GM18951 (cell line): ENCODE measurements at regions not wholly inside any gene's neighbourhood (a gene's known extent, or its start where the extent isn't known, plus 50 kb on each side); places are given as distances from the start of the nearest gene placed in this dataset.

Source experiments
- POLR2A ChIP-seq: IDR thresholded peaks from 4 replicates; pipeline ENCODE4 v1.6.1; 2011; ENCODE audit warnings: mild to moderate bottlenecking; ENCODE audit not compliant: insufficient read length, insufficient read depth; ENCODE audit errors: extremely low read depth
- in situ Hi-C: fragments of 300-500 bp; cut with MboI; formaldehyde crosslinking; loops from one replicate; pipeline ENCODE4 v1.12.0; 2022; ENCODE audit warnings: low sequenced_read_pairs, mixed read lengths, inconsistent platforms; ENCODE audit not compliant: unreplicated experiment

DNA sequence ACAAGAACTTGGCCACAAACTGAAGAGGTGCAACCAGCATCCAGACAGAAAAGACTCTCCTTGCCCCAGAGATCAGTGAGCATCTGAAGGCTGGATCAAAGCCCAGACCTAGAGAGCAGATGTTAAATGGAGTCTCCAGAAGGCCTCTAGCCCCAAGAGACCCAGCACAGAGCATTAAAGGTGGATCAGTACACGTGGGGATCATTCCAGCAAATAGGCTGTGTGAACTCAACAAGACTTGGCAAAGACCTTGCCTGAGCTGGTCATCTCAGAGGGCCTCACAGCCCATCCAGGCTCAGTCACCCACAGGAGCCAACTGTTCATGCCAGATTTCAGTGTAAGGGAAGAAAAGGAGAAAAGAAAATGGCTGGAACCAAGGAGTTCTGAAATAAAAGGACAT lies 214.0 kb downstream of the ENC1 start:
- in situ Hi-C loops = no loop called here

DNA sequence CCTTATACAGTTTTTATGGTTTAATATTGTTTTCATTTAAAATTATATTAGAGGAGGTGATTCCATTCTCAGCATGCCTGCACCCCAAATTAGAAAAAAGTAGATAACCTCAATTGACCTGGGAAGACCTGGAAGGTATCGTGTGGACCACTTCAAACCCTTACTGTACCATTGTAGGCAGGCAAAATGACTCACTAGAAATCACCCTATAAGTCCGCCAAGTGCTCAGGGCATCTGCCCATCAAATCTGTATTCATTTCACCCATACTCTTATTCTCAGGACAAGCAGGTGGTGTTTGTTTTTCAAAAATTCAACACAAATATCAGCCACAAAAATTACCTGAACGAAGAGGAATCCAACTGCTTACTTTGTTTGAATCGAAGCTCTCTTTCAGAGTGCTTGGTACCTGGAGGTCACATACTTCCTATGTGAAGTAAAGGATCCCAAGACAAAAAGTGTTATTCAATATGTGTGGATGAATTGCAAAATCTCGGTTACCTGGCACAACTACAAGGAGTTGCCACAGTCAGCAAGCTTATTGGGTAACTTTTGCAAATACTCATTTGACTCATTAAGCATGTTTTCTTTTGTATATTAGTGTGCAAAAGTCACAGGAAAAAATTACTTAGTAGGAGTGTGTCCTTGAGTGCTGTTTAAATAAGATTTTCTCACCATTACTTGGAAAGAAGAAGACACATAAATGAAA lies 216.2 kb downstream of the ENC1 start:
- TF ChIP-seq POLR2A = no peak
- in situ Hi-C loops = no loop called here

More for the DNA sequence above, 214.0 kb downstream of the ENC1 start:
- TF ChIP-seq POLR2A = no peak

DNA sequence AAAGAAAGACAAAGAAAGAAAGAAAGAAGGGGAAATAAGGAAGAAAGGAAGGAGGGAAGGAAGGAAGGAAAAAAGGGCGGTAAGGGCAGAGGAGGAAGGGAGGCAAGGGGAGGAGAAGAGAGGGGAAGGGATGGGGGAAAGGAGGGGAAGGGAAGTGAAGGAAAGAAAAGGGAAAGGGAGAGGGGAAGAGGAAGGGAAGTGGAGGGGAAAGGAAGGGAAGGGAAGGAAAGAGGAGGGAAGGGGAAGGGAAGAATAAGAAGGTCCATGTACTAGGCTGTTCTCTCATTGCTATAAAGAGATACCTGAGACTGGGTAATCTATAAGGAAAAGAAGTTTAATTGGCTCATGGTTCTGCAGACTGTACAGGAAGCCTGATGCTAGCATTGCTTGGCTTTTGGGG lies 217.1 kb downstream of the ENC1 start:
- no peak for TF ChIP-seq POLR2A
- in situ Hi-C loops = no loop called here

DNA sequence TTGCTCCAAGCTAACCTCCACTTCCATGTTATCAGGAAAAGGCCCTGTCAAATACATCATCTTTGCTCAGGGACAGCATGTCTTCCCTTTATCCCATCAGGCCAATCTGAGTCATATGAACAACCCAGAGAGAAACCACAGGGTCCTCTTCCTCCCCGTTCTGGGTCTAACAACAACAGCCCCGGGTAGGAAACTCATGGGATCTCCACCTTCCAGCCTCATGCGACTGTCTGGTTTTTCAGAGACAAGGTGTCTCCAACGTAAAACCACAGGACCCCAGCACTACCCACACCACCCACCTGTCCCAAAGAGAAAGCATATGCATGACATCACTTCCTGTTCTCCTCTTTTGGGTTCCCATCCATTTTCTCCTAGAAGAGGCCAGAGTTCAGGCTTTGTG lies 217.9 kb downstream of the ENC1 start:
- TF ChIP-seq POLR2A = no peak
- in situ Hi-C loops = no loop called here

DNA sequence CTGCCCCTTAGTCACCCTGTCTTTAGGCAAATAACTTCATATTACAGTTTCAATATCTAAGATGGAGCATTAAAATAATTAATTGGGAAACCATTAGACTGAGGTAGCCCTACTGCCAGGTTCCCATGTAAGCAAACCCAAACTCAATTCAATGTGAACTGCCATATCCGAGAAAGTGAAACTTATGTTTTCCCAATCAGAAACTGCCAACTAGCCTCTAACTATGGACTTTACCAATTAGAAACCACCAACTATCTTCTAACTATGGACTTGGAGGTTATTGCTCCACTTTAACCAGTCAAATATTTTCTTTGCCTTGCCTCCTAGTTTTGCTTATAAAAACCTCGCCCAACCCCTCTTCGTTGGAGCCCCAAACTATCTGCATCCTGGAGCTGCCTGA lies 218.5 kb downstream of the ENC1 start:
- in situ Hi-C loops = no loop called here
- no peak for TF ChIP-seq POLR2A

DNA sequence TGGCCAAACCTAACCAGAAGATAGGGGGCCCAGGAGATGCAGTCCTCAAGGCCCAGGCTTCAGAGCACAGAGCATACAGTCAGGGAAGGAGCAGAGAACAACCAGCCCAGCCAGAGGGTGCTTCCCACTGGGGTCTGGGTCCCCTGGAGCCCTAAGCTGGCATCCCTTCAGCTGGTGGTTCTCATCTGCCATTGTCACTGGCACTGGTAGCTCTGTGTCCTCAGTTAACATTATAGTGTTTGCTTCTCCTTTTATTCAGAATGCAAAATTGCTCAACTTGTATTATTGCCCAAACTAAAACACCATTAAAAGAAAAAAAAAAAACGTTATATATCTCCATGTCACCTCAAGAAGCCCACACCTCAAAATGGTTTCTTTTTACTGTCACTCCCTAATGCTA lies 219.2 kb downstream of the ENC1 start:
- no peak for TF ChIP-seq POLR2A
- in situ Hi-C loops = no loop called here

DNA sequence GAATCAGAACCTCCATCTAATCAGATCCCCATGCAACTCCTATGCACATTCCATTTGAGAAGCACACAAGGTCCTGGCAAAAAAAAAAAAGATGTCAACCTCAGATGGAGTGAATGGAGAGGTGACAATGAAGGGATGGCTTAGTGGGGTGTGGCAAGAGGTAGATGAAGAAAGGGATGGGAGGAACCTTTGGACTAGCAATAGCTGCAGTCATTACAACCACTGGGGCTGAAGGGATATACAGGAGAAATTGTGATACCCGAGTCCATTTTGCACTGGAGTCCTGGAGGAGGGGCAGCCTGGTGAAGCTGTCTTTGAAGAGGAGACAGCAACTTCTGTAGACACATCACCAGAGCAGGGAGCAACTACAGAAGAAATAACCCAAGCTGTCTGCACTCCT lies 219.6 kb downstream of the ENC1 start:
- TF ChIP-seq POLR2A = no peak

DNA sequence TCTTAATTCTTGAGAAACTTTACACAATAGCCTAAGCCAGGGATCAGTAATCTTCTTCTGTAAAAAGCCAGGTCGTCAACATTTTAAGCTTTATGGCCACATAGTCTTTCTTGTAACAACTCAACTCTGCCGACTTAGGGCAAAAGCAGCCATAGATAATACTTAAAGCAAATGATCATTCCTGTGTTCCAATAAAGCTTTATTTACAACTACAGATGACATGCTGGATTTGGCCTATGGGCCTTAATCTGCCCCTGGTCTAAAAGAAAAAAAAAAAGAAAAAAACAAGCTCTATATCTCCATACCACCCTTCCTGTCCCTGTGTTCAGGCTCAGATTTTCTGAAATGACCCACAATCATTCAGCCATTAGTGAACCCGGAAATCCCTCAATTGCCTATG lies 220.3 kb downstream of the ENC1 start:
- in situ Hi-C loops = no loop called here
- TF ChIP-seq POLR2A = no peak

More for the DNA sequence above, 219.6 kb downstream of the ENC1 start:
- in situ Hi-C loops = no loop called here

DNA sequence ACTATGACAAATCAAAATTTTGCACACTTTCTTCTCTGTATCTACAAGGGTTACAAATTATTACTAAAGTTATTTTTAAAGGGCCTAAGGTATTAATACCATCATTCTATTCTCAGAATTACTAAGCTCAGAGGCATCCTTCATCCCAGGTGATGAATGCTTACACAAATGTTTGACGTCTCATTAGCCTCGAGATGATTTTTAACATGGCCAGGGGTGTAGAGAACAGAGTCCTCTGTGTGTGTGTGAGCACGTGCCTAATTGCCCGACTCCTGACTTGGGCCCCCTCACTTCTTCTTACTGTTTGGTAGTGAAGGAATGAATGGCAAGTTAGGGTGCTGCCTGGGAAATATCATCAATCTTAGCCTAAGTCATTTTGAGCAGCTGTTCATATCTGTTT lies 221.1 kb downstream of the ENC1 start:
- TF ChIP-seq POLR2A = no peak
- in situ Hi-C loops = no loop called here

DNA sequence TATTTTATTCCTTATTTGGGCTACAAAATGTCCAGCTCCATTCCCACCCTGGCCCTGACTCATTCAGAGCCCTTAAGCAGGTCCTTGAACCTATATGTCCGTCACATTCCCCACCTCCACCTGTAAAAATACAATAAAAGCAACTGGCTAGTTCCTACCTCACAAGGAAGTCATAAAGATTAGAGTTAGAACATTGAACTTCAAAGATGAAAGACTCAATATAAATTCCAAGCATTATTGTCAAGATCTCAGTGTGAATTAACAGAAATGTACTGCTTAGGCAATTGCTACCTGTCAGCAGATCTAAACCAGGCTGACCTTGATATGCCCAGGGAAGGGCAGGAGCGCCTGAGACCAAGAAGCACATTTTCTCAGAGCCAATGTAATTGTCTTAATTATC lies 221.8 kb downstream of the ENC1 start:
- in situ Hi-C loops = no loop called here
- TF ChIP-seq POLR2A = no peak

DNA sequence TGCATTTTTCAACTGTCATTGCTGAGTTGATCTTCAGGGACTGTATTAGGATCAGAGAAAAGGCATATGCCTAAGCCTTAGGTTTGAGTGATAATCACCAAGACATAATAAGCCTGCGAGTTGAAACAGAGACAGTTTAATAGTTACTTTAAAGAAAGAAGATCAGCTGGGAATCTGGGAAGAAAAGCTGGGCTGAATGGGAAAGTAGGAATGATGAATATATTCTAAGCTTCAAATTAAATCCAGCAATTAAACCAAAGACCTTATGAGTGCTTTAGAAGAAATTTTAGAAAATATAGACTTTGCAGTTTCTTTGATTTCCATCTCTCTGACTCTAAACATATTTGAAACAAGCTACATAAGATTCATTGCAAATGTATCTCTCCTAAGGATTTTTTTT lies 222.3 kb downstream of the ENC1 start:
- no peak for TF ChIP-seq POLR2A
- in situ Hi-C loops = no loop called here

DNA sequence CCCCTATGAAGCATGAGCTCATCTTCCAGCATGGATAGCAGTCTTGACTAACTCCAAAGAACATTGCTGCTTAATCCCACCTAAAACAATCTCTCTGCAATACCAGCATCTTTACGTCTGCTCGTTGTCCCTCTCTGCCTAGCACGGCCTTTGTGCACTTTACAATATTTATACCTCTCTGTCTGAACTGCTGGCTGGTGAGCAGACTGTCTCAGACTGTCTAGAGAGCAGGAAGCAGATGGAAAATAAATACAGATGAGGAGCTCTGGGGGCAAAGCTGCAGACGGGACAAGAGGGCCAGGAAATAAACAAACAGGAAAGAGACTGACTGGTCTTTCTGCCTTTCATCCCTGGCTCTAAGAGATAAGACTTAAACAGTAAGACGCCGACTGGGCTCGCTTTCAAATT lies 224.8 kb downstream of the ENC1 start:
- no peak for TF ChIP-seq POLR2A
- in situ Hi-C loops = no loop called here

DNA sequence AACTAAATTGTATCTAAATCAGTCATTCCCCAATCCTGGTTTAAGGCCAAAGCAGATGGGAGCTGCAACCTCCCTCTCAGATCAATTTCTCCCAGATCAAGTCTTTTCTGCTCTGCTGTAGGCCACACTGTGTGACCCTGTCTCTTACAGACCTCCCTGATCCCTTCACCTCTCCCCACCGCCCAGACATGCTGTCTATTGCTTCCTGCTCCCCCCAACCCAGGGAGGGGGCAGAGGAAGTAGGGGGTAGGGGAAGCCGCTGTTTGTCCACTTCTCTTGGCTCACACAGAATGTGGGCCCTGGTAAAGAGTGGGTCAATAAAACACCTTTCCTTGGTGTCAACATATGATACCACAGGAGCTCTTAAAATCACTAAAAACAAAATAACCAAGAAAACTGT lies 226.3 kb downstream of the ENC1 start:
- in situ Hi-C loops = no loop called here
- no peak for TF ChIP-seq POLR2A

DNA sequence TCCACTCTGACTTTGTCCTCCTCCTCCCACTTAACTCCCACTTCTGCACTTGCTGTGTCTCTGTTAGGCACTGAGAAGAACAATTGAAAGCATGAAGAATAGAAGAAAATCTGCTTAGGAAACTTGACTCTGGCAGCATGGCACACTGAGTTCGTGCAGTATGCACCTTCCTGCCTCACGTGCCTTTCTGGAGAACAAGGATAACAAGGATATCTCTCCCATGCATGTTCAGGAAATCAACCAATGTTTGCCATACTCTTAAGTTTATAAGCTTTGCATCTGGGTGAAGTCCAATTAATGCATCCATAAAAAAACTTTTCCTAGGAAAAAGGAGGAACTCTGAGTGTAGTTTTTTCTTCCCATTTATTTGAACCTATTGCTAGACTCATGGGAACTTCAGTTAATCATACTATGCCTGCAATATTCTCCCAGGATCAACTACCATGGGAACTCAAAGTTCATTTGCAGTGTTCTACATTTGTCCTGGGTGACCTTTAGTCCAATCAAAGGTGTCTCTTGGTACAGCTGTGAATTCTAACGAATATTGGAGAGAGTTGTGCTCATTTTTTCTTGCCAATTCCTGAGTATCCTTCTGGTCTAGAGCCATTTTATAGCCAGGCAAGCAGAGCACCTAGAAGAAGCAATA lies 227.0 kb downstream of the ENC1 start:
- in situ Hi-C loops = no loop called here
- TF ChIP-seq POLR2A = no peak

DNA sequence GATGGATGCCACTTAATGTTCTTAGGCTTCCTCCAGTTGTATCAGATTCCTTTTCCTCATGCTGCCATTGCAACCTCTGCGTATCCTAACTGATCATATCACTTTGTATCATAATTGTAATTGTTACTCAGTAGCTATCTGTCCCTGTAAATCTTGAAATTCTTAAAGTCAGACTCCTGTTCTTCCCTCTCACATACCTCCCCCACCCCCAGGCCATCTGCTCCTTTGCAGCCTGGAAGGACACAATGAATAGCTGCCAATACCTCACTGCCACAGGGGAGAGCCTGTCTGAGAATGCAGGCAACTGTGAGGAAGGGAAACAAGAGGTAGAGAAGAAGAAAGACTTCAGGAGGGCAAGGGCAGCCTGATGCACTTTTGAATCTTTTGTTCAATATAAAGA lies 228.5 kb downstream of the ENC1 start:
- no peak for TF ChIP-seq POLR2A

DNA sequence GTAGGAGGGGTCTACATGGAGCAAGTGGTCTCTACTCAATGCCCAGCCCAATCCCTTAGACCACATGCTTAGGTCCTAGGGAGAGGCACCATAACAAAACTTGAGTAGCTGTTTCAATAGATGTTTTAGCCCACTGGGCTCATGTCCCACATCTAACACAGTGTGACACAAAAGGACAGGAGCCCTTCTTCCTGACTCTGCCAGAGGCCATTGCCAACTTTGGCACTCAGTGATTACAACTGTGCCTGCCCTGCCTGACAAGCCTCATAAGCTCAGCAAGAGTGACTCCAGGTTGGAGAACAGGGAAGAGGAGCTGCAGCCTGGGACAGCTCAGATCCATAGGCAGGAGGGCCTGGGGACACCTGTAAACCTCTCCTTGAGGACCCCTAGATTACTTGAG lies 230.8 kb downstream of the ENC1 start:
- no peak for TF ChIP-seq POLR2A
- in situ Hi-C loops = no loop called here

More for the DNA sequence above, 228.5 kb downstream of the ENC1 start:
- in situ Hi-C loops = no loop called here
